ENCODE measurements at regions not wholly inside any gene's neighbourhood (a gene's known extent, or its start where the extent isn't known, plus 50 kb on each side); places are given as distances from the start of the nearest gene placed in this dataset.
"Not testable (repeated sequence)": the region's sequence is repeated elsewhere in the genome, so short reads cannot be mapped to it uniquely, and the experiment has no call there.

- H3K9me3 ChIP-seq; intact Hi-C loops (cut with DNase I); H3K27ac ChIP-seq; H3K36me3 ChIP-seq; H3K4me1 ChIP-seq; H3K27me3 ChIP-seq: not testable (repeated sequence)
- TF ChIP-seq CTCF (IDR thresholded peaks at IDR 0.05): peak in 1 of 4 experiments; percentile 36
- peak; percentile 22 for DNase-seq
- WGBS, 2 donors: 27 to 28% methylated on average over 19 to 22 of the region's 36 CpGs
- peak overlapping the region in 1 of 4 donors; percentile 34 for H3K4me3 ChIP-seq
Observed at GRCh38 chr9:42550789-42551357, 367.4 kb downstream of the SPATA31A6 start.

- H3K9me3 ChIP-seq; H3K4me3 ChIP-seq; H3K4me1 ChIP-seq; intact Hi-C loops (cut with DNase I); H3K36me3 ChIP-seq; H3K27me3 ChIP-seq: not testable (repeated sequence)
- 13 to 21% methylated on average over 7 to 9 of the region's 15 CpGs for WGBS, 2 donors
- peak; percentile 78 for DNase-seq
- peak overlapping the region in 1 of 4 donors; percentile 14 for H3K27ac ChIP-seq
Observed at GRCh38 chr9:42568530-42568929, 385.1 kb downstream of the SPATA31A6 start.

DNA sequence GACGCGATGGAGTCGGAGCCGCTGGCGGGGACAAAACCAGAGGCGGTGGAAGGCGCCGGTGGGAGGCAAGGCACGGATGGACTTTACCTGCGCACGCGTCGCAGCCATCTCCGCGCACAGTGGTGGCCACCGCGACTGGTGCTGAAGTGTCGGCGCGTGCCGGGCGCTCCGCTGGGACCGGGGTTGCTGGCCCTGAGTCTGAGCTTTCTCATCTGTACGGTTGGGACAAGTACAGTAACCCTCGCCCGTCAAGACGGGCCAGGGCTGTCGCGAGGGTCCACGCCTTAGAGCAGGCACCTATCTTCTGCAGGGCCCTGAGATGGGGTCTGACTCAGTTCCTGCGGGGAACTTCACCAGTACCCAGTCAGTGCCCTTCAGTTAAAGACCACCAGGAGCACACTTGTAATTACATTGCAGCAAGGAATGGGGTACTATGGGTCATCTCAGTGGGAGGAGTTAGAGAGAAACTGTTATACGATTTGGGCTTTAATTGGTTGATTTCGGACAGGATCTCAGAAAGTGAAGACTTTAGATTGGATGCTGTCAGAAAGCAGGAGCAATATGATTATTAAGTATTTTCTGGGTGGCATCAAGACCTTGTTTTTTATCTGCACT lies 385.6 kb downstream of the SPATA31A6 start:
- H3K4me3 ChIP-seq: peak overlapping the region in 2 of 4 donors; percentile 19 to 25
- H3K36me3 ChIP-seq; intact Hi-C loops (cut with DNase I); DNase-seq; H3K4me1 ChIP-seq; H3K9me3 ChIP-seq; H3K27me3 ChIP-seq; H3K27ac ChIP-seq: not testable (repeated sequence)
- 20 to 27% methylated on average over 15 of the region's 34 CpGs for WGBS, 2 donors

- H3K36me3 ChIP-seq; DNase-seq; H3K4me1 ChIP-seq; H3K9me3 ChIP-seq; H3K27ac ChIP-seq; H3K4me3 ChIP-seq; intact Hi-C loops (cut with DNase I); H3K27me3 ChIP-seq: not testable (repeated sequence)
- 64 to 84% methylated on average over 5 of the region's 8 CpGs for WGBS, 2 donors
Observed at GRCh38 chr9:42577851-42578250, 394.4 kb downstream of the SPATA31A6 start.

Measured in sigmoid colon (tissue), 6 donors.